ENCODE measurements at regions not wholly inside any gene's neighbourhood (a gene's known extent, or its start where the extent isn't known, plus 50 kb on each side); places are given as distances from the start of the nearest gene placed in this dataset.

GRCh38 chr10:78557433-78557925, 511.3 kb upstream of the ZMIZ1 start:
- no peak overlapping the region for H3K4me3 Mint-ChIP-seq
- H3K27ac Mint-ChIP-seq = no peak overlapping the region
- H3K36me3 Mint-ChIP-seq = no peaks in the 10 kb centered on the region
- H3K9me3 Mint-ChIP-seq = peaks cover 2% of the 10 kb centered on the region
- H3K27me3 Mint-ChIP-seq = peaks cover 3% of the 10 kb centered on the region
- DNase-seq = no peak
- H3K4me1 Mint-ChIP-seq = no peaks in the 10 kb centered on the region

GRCh38 chr10:78559661-78560340, 509.0 kb upstream of the ZMIZ1 start:
- Mint-ChIP-seq H3K4me3 (no peak overlapping the region), H3K9me3 (no peaks in the 10 kb centered on the region), H3K27me3 (no peaks in the 10 kb centered on the region), H3K36me3 (no peaks in the 10 kb centered on the region), H3K27ac (no peak overlapping the region), H3K4me1 (no peaks in the 10 kb centered on the region)
- DNase-seq = no peak

- Mint-ChIP-seq H3K27ac (no peak overlapping the region), H3K36me3 (no peaks in the 10 kb centered on the region)
Measured at GRCh38 chr10:78560341-78560688, 508.5 kb upstream of the ZMIZ1 start.

GRCh38 chr10:78563314-78563713, 505.5 kb upstream of the ZMIZ1 start:
- no peak overlapping the region for H3K27ac Mint-ChIP-seq
- H3K9me3 Mint-ChIP-seq = no peaks in the 10 kb centered on the region
- H3K36me3 Mint-ChIP-seq = no peaks in the 10 kb centered on the region
- peaks cover 3% of the 10 kb centered on the region for H3K27me3 Mint-ChIP-seq
- H3K4me3 Mint-ChIP-seq = no peak overlapping the region
- H3K4me1 Mint-ChIP-seq = no peaks in the 10 kb centered on the region
- DNase-seq = no peak

More at GRCh38 chr10:78560341-78560688, 508.5 kb upstream of the ZMIZ1 start:
- no peak for DNase-seq
- Mint-ChIP-seq H3K27me3 (no peaks in the 10 kb centered on the region), H3K9me3 (no peaks in the 10 kb centered on the region), H3K4me3 (no peak overlapping the region), H3K4me1 (no peaks in the 10 kb centered on the region)

- no peaks in the 10 kb centered on the region for H3K36me3 Mint-ChIP-seq
- no peak for DNase-seq
- no peaks in the 10 kb centered on the region for H3K9me3 Mint-ChIP-seq
- peaks cover 3% of the 10 kb centered on the region for H3K27me3 Mint-ChIP-seq
- no peak overlapping the region for H3K4me3 Mint-ChIP-seq
- H3K4me1 Mint-ChIP-seq = no peaks in the 10 kb centered on the region
- H3K27ac Mint-ChIP-seq = no peak overlapping the region
Measured at GRCh38 chr10:78565841-78566240, 502.9 kb upstream of the ZMIZ1 start.

- no peak overlapping the region for H3K4me3 Mint-ChIP-seq
Measured at GRCh38 chr10:78566284-78567111, 502.3 kb upstream of the ZMIZ1 start.

GRCh38 chr10:78567680-78568455, 500.9 kb upstream of the ZMIZ1 start:
- H3K4me3 Mint-ChIP-seq = no peak overlapping the region
- no peaks in the 10 kb centered on the region for H3K36me3 Mint-ChIP-seq
- no peak for DNase-seq
- H3K27me3 Mint-ChIP-seq = peaks cover 3% of the 10 kb centered on the region
- no peaks in the 10 kb centered on the region for H3K4me1 Mint-ChIP-seq
- H3K9me3 Mint-ChIP-seq = no peaks in the 10 kb centered on the region
- no peak overlapping the region for H3K27ac Mint-ChIP-seq

More at GRCh38 chr10:78566284-78567111, 502.3 kb upstream of the ZMIZ1 start:
- Mint-ChIP-seq H3K9me3 (no peaks in the 10 kb centered on the region), H3K27me3 (peaks cover 3% of the 10 kb centered on the region), H3K27ac (no peak overlapping the region), H3K4me1 (no peaks in the 10 kb centered on the region), H3K36me3 (no peaks in the 10 kb centered on the region)
- no peak for DNase-seq

- Mint-ChIP-seq H3K4me3 (no peak overlapping the region), H3K27me3 (peaks cover 3% of the 10 kb centered on the region), H3K27ac (no peak overlapping the region), H3K36me3 (no peaks in the 10 kb centered on the region), H3K4me1 (no peaks in the 10 kb centered on the region), H3K9me3 (no peaks in the 10 kb centered on the region)
- DNase-seq = no peak
Measured at GRCh38 chr10:78568620-78569019, 500.1 kb upstream of the ZMIZ1 start.

GRCh38 chr10:78570633-78571235, 498.0 kb upstream of the ZMIZ1 start:
- no peak overlapping the region for H3K4me3 Mint-ChIP-seq
- no peaks in the 10 kb centered on the region for H3K4me1 Mint-ChIP-seq
- H3K9me3 Mint-ChIP-seq = no peaks in the 10 kb centered on the region
- DNase-seq = no peak
- no peak overlapping the region for H3K27ac Mint-ChIP-seq
- peaks cover 3% of the 10 kb centered on the region for H3K27me3 Mint-ChIP-seq
- H3K36me3 Mint-ChIP-seq = no peaks in the 10 kb centered on the region

GRCh38 chr10:78571286-78571685, 497.5 kb upstream of the ZMIZ1 start:
- Mint-ChIP-seq H3K27ac (no peak overlapping the region), H3K4me1 (no peaks in the 10 kb centered on the region), H3K27me3 (peaks cover 3% of the 10 kb centered on the region), H3K36me3 (no peaks in the 10 kb centered on the region), H3K9me3 (no peaks in the 10 kb centered on the region), H3K4me3 (no peak overlapping the region)
- DNase-seq = no peak

GRCh38 chr10:78571891-78572290, 496.9 kb upstream of the ZMIZ1 start:
- no peaks in the 10 kb centered on the region for H3K36me3 Mint-ChIP-seq
- no peak for DNase-seq
- no peaks in the 10 kb centered on the region for H3K4me1 Mint-ChIP-seq
- no peak overlapping the region for H3K4me3 Mint-ChIP-seq
- peaks cover 3% of the 10 kb centered on the region for H3K27me3 Mint-ChIP-seq
- H3K27ac Mint-ChIP-seq = no peak overlapping the region
- no peaks in the 10 kb centered on the region for H3K9me3 Mint-ChIP-seq

GRCh38 chr10:78572565-78572964, 496.2 kb upstream of the ZMIZ1 start:
- Mint-ChIP-seq H3K4me1 (no peaks in the 10 kb centered on the region), H3K4me3 (no peak overlapping the region), H3K9me3 (no peaks in the 10 kb centered on the region), H3K27me3 (no peaks in the 10 kb centered on the region), H3K27ac (no peak overlapping the region), H3K36me3 (no peaks in the 10 kb centered on the region)
- no peak for DNase-seq

- no peak for DNase-seq
- no peaks in the 10 kb centered on the region for H3K36me3 Mint-ChIP-seq
- H3K27me3 Mint-ChIP-seq = no peaks in the 10 kb centered on the region
- peaks cover 1% of the 10 kb centered on the region for H3K9me3 Mint-ChIP-seq
- no peak overlapping the region for H3K27ac Mint-ChIP-seq
- peaks cover 11% of the 10 kb centered on the region for H3K4me1 Mint-ChIP-seq
- H3K4me3 Mint-ChIP-seq = no peak overlapping the region
Measured at GRCh38 chr10:78574547-78574946, 494.2 kb upstream of the ZMIZ1 start.

GRCh38 chr10:78575400-78575799, 493.4 kb upstream of the ZMIZ1 start:
- Mint-ChIP-seq H3K4me3 (no peak overlapping the region), H3K27ac (no peak overlapping the region), H3K36me3 (no peaks in the 10 kb centered on the region), H3K27me3 (no peaks in the 10 kb centered on the region), H3K4me1 (peaks cover 11% of the 10 kb centered on the region), H3K9me3 (peaks cover 1% of the 10 kb centered on the region)
- no peak for DNase-seq

- H3K4me3 Mint-ChIP-seq = no peak overlapping the region
- no peak overlapping the region for H3K27ac Mint-ChIP-seq
- no peak for DNase-seq
Measured at GRCh38 chr10:78576276-78576675, 492.5 kb upstream of the ZMIZ1 start.

More at GRCh38 chr10:78576276-78576675, 492.5 kb upstream of the ZMIZ1 start:
- Mint-ChIP-seq H3K36me3 (no peaks in the 10 kb centered on the region), H3K9me3 (peaks cover 1% of the 10 kb centered on the region), H3K4me1 (peaks cover 11% of the 10 kb centered on the region), H3K27me3 (no peaks in the 10 kb centered on the region)

Data from activated naive CD8-positive, alpha-beta T cell treated with anti-CD3 and anti-CD28 coated beads for 36 hours (primary cell).